HG02623 (cell line): ENCODE measurements at regions not wholly inside any gene's neighbourhood (a gene's known extent, or its start where the extent isn't known, plus 50 kb on each side); places are given as distances from the start of the nearest gene placed in this dataset.
"Not testable (repeated sequence)": the region's sequence is repeated elsewhere in the genome, so short reads cannot be mapped to it uniquely, and the experiment has no call there.

Experiments used
- ATAC-seq: cut with Tn5 transposase; IDR thresholded peaks from one replicate; pipeline ENCODE4 v1.9.1; 2021; ENCODE audit warnings: moderate library complexity; ENCODE audit not compliant: unreplicated experiment

- ATAC-seq: no peak
These were observed 50.0 kb upstream of the EMX2 start for GRCh38 chr10:117492504-117492903.

DNA sequence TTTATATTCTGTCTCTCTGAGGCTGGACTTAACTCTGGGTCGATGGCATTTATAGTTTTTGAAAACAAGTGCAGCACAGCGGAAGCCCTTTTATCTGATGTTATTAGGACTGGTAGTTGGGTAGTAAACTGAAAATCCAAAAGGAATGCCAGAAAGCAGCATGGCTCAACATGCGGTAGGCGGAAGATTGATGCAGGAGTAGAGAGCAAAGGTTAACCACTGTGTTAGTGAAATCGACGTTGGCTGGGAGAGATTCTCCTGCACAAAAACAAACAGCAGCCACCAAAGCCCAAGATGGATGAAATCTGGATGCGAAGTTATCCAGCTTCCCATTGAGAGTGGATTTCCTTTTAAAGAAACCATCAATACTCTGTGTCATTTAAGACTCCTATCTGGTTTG lies 54.5 kb upstream of the EMX2 start:
- ATAC-seq: no peak

DNA sequence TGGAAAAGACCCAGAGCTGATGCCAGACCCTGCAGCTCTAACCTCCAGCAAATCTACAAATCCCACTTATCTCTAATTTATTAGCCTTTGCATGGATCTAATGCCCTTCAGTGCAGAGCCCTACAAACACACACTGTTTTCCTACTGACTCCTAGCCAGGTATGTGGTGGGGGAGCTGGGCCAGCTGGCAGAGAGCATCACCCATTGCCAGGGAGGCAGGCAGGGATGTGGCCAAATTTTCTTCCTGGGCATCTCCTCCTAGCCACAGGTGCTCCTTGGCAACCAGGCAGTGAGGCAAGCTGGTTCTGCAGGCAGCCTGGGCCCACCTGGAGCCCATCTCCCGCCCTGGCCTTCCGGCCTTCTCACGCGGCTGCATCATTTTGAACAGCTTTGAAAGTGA lies 55.9 kb upstream of the EMX2 start:
- ATAC-seq: no peak

- ATAC-seq: no peak
These were observed 59.4 kb upstream of the EMX2 start for GRCh38 chr10:117483056-117483590.

GRCh38 chr10:117481011-117481410 lies 61.5 kb upstream of the EMX2 start:
- not testable (repeated sequence) for ATAC-seq

GRCh38 chr10:117480097-117480496 lies 62.4 kb upstream of the EMX2 start:
- ATAC-seq: no peak

DNA sequence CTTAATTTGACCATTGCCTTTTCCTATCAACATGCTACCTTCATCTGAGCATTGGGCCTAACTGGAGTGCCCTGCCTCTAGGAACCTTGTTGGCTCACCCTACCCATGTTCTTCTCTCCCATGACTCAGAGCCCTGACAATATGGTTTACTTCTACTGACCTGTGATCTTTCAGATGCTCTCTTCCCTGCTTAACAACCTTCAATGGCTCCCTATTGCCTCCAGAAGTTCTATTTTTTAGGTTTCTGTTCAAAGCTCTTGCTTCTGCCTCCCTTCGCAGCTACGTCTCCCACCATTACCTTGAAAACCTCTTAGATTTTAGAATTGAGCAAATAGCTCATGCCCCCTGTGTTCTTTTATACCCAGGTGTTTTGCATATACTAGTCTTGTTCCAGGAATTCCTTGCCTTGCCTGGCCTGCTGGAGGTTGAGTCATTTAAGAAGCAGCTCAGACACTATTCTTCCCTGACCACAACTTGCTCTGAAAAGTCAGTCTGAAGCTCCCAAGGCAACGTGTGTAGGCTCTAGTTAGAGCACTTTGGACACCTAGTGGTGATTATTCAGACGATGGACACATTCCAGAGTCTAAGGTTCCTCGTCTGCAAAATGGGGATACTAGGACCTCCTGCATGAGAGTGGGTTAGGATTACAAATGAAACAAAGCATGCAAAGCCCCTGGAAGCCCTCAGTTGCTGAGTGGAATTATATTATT lies 64.4 kb upstream of the EMX2 start:
- no peak for ATAC-seq

GRCh38 chr10:117477211-117477947 lies 65.2 kb upstream of the EMX2 start:
- no peak for ATAC-seq

DNA sequence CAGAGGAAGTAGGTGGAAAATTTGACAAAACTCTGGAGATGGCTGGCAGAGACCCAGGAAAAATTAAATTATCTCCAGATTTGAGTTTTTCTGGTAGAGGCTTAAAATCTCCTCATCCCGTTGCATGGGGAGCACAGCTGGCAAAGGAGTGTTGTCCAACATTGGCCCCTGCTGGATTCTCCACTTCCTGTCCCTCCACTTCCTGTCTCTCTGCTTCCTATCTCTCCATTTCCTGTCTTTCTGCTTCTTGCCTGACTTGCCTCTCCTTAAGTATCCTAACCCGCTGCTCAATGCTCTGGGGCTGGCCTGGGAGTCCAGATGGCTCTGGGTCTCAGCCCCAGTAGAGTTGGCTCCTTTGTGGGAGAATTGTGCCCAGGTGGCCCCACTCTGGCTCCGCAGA lies 65.8 kb upstream of the EMX2 start:
- ATAC-seq: no peak

- no peak for ATAC-seq
These were observed 66.3 kb upstream of the EMX2 start for GRCh38 chr10:117476281-117476680.

- peak; percentile 77 for ATAC-seq
These were observed 69.7 kb upstream of the EMX2 start for GRCh38 chr10:117472872-117473271.

GRCh38 chr10:117471344-117471874 lies 71.1 kb upstream of the EMX2 start:
- no peak for ATAC-seq

GRCh38 chr10:117470733-117471132 lies 71.8 kb upstream of the EMX2 start:
- ATAC-seq: no peak

GRCh38 chr10:117468665-117469064 lies 73.9 kb upstream of the EMX2 start:
- no peak for ATAC-seq

DNA sequence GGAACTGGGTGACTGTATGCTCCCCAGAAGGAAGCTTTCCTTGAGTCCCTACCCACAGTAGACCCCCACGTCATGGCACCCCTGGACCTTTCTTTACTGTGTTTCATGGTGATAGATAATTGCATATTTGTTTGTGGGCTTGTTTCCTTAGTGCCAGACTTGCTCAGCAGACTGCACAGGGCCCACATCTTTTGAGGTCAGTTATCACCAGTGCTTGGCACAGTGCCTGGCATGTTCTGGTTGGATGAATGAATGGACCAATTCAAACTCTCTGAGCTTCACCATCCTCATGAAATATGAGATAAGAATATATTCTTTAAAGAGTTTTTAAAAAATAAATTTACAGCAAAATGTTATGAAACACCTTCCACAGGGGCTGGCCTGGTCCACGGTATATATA lies 78.4 kb upstream of the EMX2 start:
- ATAC-seq: no peak

DNA sequence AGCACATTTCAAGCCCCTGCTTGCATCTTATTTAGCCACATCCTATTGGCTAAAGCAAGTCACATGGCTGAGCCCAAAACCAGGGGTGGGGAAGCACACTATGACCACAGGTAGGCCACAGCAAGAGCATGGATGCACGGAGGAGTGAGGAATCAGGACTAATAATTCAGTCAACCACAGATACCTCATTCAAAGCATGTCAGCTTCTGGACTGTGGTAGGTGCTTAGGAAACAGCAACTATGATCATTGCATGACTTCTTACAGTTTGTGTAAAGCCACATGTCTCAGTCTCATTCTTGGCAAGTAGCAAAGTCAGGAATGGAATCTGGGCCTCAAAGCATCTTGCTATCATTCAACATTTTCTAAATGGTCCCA lies 79.0 kb upstream of the EMX2 start:
- no peak for ATAC-seq

DNA sequence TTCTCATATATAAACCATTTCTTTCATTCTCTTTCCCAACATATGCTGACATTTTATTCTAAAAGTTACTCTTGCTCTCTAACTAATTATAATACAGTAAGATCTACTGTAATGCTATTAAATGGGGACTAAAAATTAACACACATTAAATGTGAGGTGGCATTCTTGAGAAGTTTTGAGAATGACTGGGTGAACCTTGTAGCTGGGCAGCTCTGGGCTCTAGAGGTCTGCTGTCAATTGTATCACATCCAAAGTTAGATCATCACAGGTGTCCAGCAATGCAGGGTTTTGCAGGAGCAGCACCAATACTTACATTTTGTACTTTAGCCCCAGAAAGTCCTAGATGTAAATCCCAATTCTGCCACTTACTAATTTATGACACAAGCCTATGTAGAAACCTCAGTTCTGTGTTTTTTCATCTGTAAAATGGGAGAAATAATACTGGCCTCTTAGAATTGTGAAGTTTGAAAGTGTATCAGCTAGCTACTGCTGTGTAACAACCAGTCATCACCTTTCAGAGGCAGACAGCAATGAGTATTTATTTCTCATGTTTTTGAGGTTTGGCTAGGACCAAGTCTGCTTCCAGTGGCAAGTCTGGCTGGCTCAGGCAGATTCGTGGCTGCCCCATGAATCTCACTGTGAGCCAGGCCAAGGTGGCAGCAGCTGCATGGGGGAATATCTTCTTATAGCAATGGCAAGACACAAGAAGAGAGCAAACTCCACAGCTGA lies 79.6 kb upstream of the EMX2 start:
- no peak for ATAC-seq

- no peak for ATAC-seq
These were observed 80.1 kb upstream of the EMX2 start for GRCh38 chr10:117462424-117462792.

GRCh38 chr10:117461766-117462423 lies 80.7 kb upstream of the EMX2 start:
- no peak for ATAC-seq

DNA sequence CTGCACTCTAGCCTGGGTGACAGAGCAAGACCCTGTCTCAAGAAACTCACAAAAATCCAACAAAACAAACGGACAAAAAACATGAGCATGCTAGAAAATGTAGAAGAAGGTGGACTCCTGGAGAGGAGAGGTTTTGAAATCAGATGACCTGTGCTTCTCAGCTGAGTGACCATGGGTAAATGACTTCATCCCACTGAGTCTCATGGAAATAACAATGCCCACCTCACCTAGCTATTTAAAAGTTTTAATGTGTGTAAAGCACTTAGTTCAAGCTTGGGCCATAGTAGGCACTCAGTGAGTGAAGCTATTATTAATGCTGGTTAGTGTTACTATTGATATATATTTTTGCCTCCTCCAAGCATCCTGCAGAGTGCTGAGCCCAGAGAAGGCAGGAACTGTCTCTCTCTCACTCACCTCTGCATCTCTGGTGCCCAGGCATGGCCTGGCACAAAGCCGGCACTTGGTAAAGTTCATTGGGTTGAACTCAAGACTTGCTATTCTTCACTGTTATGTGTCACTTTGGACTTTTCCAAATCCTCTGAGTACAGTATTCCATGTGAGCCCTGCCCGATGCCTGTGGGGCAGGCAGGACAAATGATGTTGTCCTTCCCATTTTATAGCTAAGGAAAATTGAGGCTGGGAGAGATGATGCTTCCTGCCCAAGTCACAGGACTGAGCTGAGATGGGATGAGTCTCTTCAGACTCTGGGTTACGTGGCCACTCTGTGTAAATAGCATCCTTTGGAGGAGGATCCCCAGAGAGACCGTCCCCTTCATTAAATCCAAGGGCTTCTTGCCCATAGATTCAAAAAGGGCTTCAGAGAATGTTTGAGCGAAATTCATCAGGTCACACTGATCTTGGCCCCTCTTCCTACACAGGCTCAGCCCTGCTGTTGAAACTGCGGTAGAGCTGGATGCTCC lies 81.4 kb upstream of the EMX2 start:
- no peak for ATAC-seq
